GM19463 (cell line): ENCODE measurements at regions not wholly inside any gene's neighbourhood (a gene's known extent, or its start where the extent isn't known, plus 50 kb on each side); places are given as distances from the start of the nearest gene placed in this dataset.
A peak's percentile ranks its signal among the peaks of the same experiment; 100 is the strongest.
"Not testable (repeated sequence)": the region's sequence is repeated elsewhere in the genome, so short reads cannot be mapped to it uniquely, and the experiment has no call there.

Experiments used
- ATAC-seq: cut with Tn5 transposase; IDR thresholded peaks from one replicate; pipeline ENCODE4 v1.9.1; 2021; ENCODE audit warnings: mild to moderate bottlenecking, moderate library complexity; ENCODE audit not compliant: unreplicated experiment

DNA sequence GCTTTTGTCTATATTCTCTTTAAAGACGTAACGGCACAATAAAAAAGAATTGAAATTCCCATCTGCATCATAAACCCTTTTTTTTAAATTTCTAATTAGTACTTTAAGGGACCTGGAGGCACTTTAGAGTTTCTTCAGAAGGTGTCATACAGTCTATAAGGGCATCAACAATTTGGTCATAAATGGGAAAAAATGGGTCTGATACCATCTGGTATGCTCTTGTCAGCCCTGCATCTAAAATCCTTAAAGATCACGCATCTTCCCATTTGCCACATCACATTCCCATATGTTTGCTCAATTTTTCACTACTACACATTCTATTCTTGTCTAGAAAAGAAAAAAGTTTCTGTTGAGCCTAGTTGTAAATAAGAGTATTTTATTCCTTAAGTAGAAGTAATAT, 53.8 kb downstream of the COX7C start:
- no peak for ATAC-seq

- no peak for ATAC-seq
These were observed 56.3 kb downstream of the COX7C start for GRCh38 chr5:86674069-86674468.

GRCh38 chr5:86675311-86675710, 57.6 kb downstream of the COX7C start:
- ATAC-seq, result no peak

- no peak for ATAC-seq
These were observed 61.8 kb downstream of the COX7C start for GRCh38 chr5:86679529-86679928.

DNA sequence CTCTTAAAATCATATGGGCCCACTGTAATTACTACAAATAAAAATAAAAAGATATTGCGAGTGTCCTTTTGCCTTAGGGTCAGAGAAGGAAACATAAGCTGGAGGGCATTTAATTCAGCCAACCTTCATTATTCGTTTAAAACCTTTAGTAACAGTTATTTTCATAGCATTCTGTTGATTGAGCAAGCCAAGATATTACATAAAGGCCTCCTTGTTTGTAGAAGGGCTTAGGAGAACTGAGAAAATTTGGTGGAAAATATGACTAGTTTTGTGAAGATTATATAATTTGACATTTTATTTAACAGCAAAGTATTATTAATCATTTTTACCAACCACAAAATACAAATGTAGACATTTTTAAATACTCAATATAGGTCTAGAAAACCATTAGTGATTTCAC, 62.2 kb downstream of the COX7C start:
- ATAC-seq, result no peak

GRCh38 chr5:86684222-86684621, 66.5 kb downstream of the COX7C start:
- ATAC-seq, result no peak

- no peak for ATAC-seq
These were observed 68.3 kb downstream of the COX7C start for GRCh38 chr5:86686046-86686445.

DNA sequence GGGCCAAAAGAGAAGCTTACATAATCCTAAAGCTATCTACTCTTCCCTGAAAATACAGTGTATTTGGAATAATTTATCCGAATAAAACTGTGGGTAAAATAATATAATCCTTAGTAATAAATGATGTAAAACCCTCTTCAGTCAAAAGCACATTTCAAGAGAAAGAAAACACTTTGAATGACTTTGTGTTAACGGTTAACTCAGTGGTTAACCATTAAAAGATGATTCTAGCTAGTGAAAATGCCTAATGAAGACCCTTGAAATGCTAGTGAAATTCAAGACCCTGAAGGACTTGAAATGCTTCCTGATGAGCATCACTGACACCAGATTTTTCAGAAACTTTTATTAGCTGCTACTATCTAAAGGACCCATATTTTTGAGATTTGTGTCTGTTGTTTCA, 70.7 kb downstream of the COX7C start:
- ATAC-seq, result peak; percentile 38

GRCh38 chr5:86689103-86689729, 71.5 kb downstream of the COX7C start:
- ATAC-seq, result peak; percentile 40

GRCh38 chr5:86709157-86709881, 91.6 kb downstream of the COX7C start:
- ATAC-seq, result no peak

DNA sequence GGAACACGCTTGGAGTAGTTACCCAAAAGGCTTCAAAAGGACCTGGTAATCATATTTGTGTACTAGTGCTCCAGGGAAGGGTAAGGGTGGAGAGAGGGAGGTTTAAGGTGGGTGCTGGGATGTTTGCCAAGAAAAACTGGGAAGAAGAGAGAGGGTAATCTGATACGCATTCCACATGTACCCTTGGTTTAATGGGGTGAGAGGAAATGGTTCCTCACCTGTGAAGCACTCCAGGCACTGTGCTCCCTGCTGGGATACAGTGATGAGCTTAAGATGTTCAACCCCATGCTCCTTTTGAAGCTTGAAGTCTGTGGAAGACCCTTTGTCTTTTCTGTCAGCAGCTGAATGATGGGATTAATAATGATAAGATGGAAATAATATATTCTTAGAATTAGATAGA, 98.4 kb downstream of the COX7C start:
- no peak for ATAC-seq

- not testable (repeated sequence) for ATAC-seq
These were observed 113.8 kb downstream of the COX7C start for GRCh38 chr5:86731319-86732117.

DNA sequence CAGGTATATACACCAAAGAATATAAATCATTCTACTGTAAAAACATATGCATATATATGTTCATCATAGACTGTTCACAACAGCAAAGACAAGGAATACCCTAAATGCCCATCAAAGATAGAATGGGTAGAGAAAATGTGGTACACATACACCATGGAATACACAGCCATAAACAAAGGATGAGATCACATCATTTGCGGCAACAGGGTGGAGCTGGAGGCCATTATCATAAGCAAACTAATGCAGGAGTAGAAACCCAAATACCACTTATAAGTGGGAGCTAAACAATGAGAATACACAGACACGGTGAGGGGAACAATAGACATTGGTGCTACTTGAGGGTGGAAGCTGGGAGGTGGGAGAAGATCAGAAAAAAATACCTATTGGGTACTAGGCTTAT, 117.6 kb downstream of the COX7C start:
- no peak for ATAC-seq

DNA sequence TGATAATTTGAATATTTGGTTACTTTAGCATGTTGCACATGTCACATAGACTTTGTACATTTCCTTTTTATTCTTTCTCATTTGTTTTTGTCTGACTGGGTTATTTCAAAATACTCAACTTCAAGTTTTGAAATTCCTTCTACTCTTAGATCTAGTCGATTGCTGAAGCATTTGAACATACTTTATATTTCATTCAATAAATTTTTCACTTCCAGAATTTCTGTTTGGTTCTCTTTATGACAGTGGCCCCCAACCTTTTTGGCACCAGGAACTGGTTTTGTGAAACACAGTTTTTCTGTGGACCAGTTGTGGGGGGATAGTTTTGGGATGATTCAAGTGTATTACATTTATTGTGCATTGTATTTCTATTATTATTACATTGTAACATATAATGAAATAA, 119.8 kb downstream of the COX7C start:
- no peak for ATAC-seq

DNA sequence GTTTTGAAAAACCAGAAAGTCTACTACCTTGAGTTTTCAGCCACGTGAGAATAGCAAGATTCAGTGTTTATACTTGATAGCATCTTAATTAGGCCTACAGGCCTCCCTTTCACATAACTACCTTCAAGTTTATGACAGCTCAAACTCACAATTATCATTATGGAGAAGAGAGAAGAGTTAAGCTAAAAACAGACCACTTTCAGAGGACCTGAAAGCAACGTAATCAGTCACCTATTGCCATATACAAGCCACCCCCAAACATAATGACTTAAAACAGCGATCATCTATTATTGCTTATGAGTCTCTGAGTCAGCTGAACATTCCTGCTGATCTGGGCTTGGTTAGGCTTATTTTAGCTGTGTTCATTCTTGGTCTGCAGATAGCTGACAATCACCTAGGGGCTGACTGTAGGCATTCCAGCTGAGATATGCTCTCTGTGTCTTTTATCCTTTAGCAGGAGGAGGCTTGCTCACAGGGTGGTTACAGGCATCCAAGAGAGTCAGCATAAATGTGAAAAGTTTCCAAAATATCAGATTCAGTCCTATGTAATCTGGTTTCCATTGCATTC, 130.9 kb downstream of the COX7C start:
- peak; percentile 65 for ATAC-seq

DNA sequence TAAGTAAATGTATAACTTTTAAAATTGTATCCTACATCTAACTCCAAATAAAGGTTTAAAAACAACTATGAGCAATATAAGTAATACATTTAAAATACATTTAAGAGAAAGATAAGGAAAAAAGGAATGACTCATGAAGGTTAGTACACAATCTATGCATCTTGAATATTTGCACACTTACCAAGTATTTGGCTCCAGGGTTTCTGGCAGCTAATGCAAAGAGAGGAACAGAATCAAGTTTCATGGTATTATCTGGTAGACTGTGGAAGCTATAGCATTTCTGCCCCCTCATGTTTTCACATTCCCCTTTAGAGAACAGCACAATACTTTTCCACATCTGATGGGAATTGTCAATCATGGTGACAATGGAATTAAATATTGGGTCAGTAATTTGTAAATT, 132.1 kb downstream of the COX7C start:
- ATAC-seq, result no peak

- ATAC-seq, result no peak
These were observed 139.1 kb downstream of the COX7C start for GRCh38 chr5:86756839-86757238.

DNA sequence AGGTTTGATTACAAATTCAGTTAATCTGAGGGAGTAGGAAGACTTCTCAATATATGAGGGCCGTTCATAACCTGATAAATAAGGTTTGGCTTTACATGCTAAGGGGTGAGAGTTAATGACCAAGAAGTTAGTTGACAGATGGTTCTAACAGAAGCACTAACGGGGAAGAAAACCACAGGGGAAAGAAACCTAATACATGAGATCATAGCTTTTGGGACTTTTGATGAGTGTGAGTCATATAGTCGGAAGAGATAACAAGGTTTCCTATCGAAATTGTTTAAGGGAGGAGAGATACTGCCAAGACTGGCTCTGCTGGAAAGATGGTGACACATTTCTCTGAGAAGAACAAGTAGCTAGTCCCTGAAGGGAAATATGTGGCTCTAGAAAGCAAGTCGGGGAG, 140.1 kb downstream of the COX7C start:
- ATAC-seq, result no peak

- ATAC-seq, result no peak
These were observed 142.9 kb downstream of the COX7C start for GRCh38 chr5:86760661-86761060.

- ATAC-seq, result no peak
These were observed 146.2 kb downstream of the COX7C start for GRCh38 chr5:86763929-86764328.

GRCh38 chr5:86765778-86766502, 148.2 kb downstream of the COX7C start:
- ATAC-seq, result no peak
